Glomerular visceral epithelial cell (primary cell): ENCODE measurements at regions not wholly inside any gene's neighbourhood (a gene's known extent, or its start where the extent isn't known, plus 50 kb on each side); places are given as distances from the start of the nearest gene placed in this dataset.

ENCODE experiments used
- DNase-seq: peaks from one replicate; pipeline ENCODE4 v3.0.0-alpha.2; 2016; ENCODE audit errors: extremely low spot score

- no peak for DNase-seq
Observed at GRCh38 chr2:129623783-129624182, 355.7 kb upstream of the RAB6C start.

- DNase-seq = no peak
Observed at GRCh38 chr2:129627437-129627836, 352.0 kb upstream of the RAB6C start.

- no peak for DNase-seq
Observed at GRCh38 chr2:129636692-129637091, 342.8 kb upstream of the RAB6C start.

- no peak for DNase-seq
Observed at GRCh38 chr2:129641371-129641770, 338.1 kb upstream of the RAB6C start.

GRCh38 chr2:129642526-129643043 is 336.9 kb upstream of the RAB6C start:
- DNase-seq = no peak

GRCh38 chr2:129645335-129645734 is 334.1 kb upstream of the RAB6C start:
- DNase-seq = no peak

- DNase-seq = no peak
Observed at GRCh38 chr2:129646107-129646506, 333.4 kb upstream of the RAB6C start.

- no peak for DNase-seq
Observed at GRCh38 chr2:129653246-129653645, 326.2 kb upstream of the RAB6C start.

GRCh38 chr2:129654331-129654730 is 325.1 kb upstream of the RAB6C start:
- DNase-seq = no peak

GRCh38 chr2:129656081-129656598 is 323.3 kb upstream of the RAB6C start:
- no peak for DNase-seq

- DNase-seq = no peak
Observed at GRCh38 chr2:129658430-129658829, 321.0 kb upstream of the RAB6C start.

- DNase-seq = no peak
Observed at GRCh38 chr2:129661935-129662334, 317.5 kb upstream of the RAB6C start.

GRCh38 chr2:129667577-129667976 is 311.9 kb upstream of the RAB6C start:
- DNase-seq = no peak

- DNase-seq = no peak
Observed at GRCh38 chr2:129672521-129672920, 306.9 kb upstream of the RAB6C start.

GRCh38 chr2:129673234-129673633 is 306.2 kb upstream of the RAB6C start:
- DNase-seq = no peak

- no peak for DNase-seq
Observed at GRCh38 chr2:129673847-129674711, 305.4 kb upstream of the RAB6C start.

GRCh38 chr2:129678751-129679150 is 300.7 kb upstream of the RAB6C start:
- DNase-seq = no peak

- no peak for DNase-seq
Observed at GRCh38 chr2:129681788-129682187, 297.7 kb upstream of the RAB6C start.

GRCh38 chr2:129689653-129690448 is 289.6 kb upstream of the RAB6C start:
- no peak for DNase-seq

GRCh38 chr2:129695496-129695895 is 284.0 kb upstream of the RAB6C start:
- no peak for DNase-seq

- no peak for DNase-seq
Observed at GRCh38 chr2:129698593-129698992, 280.9 kb upstream of the RAB6C start.

- no peak for DNase-seq
Observed at GRCh38 chr2:129699781-129700573, 279.5 kb upstream of the RAB6C start.
